Nephron (organoid): ENCODE measurements at regions not wholly inside any gene's neighbourhood (a gene's known extent, or its start where the extent isn't known, plus 50 kb on each side); places are given as distances from the start of the nearest gene placed in this dataset.
A peak's percentile ranks its signal among the peaks of the same experiment; 100 is the strongest.

Experiments used
- H3K27ac Mint-ChIP-seq, 3 experiments: 2 replicates each; pipeline ENCODE4 v1.8.0; 2020; ENCODE audit warnings: mixed read lengths in 3 of 3, mild to moderate bottlenecking in 2 of 3, moderate library complexity in 1 of 3
- H3K27me3 Mint-ChIP-seq: 2 replicates; pipeline ENCODE4 v1.8.0; 2021; ENCODE audit warnings: low read depth, mild to moderate bottlenecking, moderate library complexity, mixed read lengths
- H3K36me3 Mint-ChIP-seq: 2 replicates; pipeline ENCODE4 v1.8.0; 2020; ENCODE audit warnings: low read depth, mixed read lengths
- H3K4me1 Mint-ChIP-seq: 2 replicates; pipeline ENCODE4 v1.8.0; 2020; ENCODE audit warnings: mixed read lengths
- H3K4me3 Mint-ChIP-seq, 3 experiments: 2 replicates each; pipeline ENCODE4 v1.8.0; 2020; ENCODE audit warnings: mild to moderate bottlenecking in 3 of 3, mixed read lengths in 3 of 3, moderate library complexity in 2 of 3
- H3K9me3 Mint-ChIP-seq: 2 replicates; pipeline ENCODE4 v1.8.0; 2020; ENCODE audit warnings: mixed read lengths
- TF ChIP-seq, protein P1 (sequence below), 3 experiments: fragments of 200-600 bp; sonication (generic); IDR thresholded peaks; one replicate each; pipeline ENCODE4 v1.5.0; 2021; ENCODE audit warnings: antibody characterized with exemption in 3 of 3; ENCODE audit not compliant: unreplicated experiment in 3 of 3

DNA sequence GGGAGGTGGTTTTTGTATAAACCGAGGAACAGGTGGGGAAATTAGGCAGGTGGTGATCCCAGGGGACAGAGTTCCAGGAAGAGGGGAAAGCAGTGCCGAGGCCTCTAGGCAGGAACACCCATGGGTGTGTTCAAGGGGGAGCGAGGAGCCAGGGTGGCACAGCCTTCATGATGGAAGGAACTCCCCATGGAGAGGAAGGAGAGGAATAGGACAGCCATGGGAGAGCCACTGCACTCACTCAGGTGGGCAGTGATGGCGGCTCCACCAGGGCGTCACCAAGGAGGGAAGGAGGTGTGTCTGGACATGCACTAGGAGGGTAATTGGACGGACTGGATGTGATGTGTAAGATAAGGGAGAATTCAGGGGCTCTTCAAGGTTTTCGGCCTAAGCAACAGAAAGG, 98.2 kb downstream of the THBS2 start:
- peaks cover 50% of the 10 kb centered on the region for H3K4me1 Mint-ChIP-seq
- peak overlapping the region in 2 of 3 experiments; percentile 82 to 100 for H3K27ac Mint-ChIP-seq
- peaks cover 12% of the 10 kb centered on the region for H3K27me3 Mint-ChIP-seq
- no peaks in the 10 kb centered on the region for H3K36me3 Mint-ChIP-seq
- TF ChIP-seq, protein P1, sequence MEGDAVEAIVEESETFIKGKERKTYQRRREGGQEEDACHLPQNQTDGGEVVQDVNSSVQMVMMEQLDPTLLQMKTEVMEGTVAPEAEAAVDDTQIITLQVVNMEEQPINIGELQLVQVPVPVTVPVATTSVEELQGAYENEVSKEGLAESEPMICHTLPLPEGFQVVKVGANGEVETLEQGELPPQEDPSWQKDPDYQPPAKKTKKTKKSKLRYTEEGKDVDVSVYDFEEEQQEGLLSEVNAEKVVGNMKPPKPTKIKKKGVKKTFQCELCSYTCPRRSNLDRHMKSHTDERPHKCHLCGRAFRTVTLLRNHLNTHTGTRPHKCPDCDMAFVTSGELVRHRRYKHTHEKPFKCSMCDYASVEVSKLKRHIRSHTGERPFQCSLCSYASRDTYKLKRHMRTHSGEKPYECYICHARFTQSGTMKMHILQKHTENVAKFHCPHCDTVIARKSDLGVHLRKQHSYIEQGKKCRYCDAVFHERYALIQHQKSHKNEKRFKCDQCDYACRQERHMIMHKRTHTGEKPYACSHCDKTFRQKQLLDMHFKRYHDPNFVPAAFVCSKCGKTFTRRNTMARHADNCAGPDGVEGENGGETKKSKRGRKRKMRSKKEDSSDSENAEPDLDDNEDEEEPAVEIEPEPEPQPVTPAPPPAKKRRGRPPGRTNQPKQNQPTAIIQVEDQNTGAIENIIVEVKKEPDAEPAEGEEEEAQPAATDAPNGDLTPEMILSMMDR (IDR thresholded peaks at IDR 0.05; ENCODE audit: unreplicated experiment in 3 of 3): no peak
- H3K4me3 Mint-ChIP-seq: no peak overlapping the region
- H3K9me3 Mint-ChIP-seq: peaks cover 9% of the 10 kb centered on the region

DNA sequence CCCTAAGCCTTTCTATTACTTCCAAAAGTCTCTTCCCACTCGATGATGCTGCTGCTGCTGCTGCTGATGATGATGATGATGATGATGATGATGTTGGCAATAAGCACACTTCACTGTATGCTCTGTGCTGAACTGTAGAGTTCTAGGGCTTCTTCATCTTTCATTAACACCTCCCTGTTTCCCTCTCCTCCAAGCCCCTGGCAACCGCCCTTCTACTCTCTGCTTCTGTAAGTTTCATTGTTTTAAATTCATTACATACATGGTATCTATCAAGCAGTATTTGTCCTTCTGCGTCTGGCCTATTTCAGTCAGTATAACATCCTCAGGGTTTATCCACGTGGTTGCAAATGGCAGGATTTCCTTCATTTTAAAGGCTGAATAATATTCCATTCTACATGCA, 100.2 kb downstream of the THBS2 start:
- Mint-ChIP-seq H3K4me3 (no peak overlapping the region), H3K27ac (no peak overlapping the region), H3K27me3 (peaks cover 5% of the 10 kb centered on the region), H3K36me3 (peaks cover 4% of the 10 kb centered on the region), H3K4me1 (peaks cover 35% of the 10 kb centered on the region), H3K9me3 (peaks cover 27% of the 10 kb centered on the region)
- TF ChIP-seq, protein P1 (IDR thresholded peaks at IDR 0.05; ENCODE audit: unreplicated experiment in 3 of 3): no peak

DNA sequence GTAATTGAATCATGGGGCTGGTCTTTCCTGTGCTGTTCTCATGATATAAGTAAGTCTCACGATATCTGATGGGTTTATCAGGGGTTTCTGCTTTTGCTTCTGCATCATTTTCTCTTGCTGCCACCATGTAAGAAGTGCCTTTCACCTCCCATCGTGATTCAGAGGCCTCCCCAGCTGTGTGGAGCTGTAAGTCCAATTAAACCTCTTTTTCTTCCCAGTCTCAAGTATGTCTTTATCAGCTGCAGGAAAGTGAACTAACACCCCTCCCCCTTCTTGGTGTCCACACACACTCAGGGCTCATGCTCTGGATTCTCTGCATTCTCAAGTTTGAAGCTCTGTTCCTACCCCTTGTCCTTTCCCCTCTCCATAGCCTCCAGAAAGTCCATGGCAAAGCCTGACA, 107.1 kb downstream of the THBS2 start:
- Mint-ChIP-seq H3K36me3 (peaks cover 4% of the 10 kb centered on the region), H3K27me3 (peaks cover 5% of the 10 kb centered on the region), H3K27ac (peak overlapping the region in 2 of 3 experiments; percentile 56 to 89), H3K4me3 (no peak overlapping the region), H3K4me1 (peaks cover 46% of the 10 kb centered on the region), H3K9me3 (peaks cover 37% of the 10 kb centered on the region)
- TF ChIP-seq, protein P1 (IDR thresholded peaks at IDR 0.05; ENCODE audit: unreplicated experiment in 3 of 3): no peak

DNA sequence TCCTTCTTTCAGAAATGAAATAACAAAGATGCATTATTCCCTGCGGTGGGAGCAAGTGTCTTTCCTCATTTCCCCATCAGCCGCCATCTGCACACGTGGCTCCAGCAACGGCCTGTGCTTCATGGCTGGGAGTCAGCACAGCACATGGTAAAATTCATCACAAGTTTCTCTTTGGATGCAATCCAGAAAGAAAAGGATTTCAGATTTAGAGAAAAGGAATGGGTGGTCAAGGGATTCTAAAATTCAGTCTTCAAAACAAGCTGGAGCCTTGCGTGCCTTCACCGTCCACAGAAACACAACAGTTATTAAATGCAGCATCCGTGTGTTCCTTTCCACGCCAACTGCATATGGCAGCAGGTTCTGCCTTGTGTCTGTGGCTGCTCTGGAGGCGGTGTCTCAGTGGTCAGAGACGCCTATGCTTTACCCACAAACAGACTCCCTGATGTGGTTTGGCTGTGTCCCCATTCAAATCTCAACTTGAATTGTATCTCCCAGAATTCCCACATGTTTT, 107.6 kb downstream of the THBS2 start:
- peaks cover 4% of the 10 kb centered on the region for H3K36me3 Mint-ChIP-seq

DNA sequence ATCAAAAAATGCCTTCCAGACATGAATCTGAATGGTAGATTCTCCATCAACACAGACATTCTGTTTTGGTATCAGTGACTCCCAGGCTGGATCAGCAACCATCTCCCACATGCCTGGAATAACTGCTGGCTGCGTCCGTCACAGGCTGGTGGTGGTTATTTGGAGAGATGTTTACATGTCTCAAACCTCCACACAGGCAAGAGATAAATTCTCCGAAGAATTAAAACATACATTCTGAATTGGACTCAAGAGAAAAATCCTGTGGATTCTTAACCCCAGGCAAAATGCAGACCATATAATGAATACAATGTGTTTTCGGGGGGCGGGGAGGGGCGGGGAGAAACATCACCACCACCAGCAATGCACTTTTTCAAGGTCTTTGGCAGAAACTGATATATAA, 108.2 kb downstream of the THBS2 start:
- H3K36me3 Mint-ChIP-seq: peaks cover 4% of the 10 kb centered on the region
- H3K4me1 Mint-ChIP-seq: peaks cover 55% of the 10 kb centered on the region
- peaks cover 5% of the 10 kb centered on the region for H3K27me3 Mint-ChIP-seq
- no peak overlapping the region for H3K4me3 Mint-ChIP-seq
- H3K9me3 Mint-ChIP-seq: peaks cover 34% of the 10 kb centered on the region
- H3K27ac Mint-ChIP-seq: peak overlapping the region; percentile 71 to 89 (median 75)
- TF ChIP-seq, protein P1 (IDR thresholded peaks at IDR 0.05; ENCODE audit: unreplicated experiment in 3 of 3): no peak

More for the DNA sequence above, 107.6 kb downstream of the THBS2 start:
- peak overlapping the region in 1 of 3 experiments; percentile 15 for H3K4me3 Mint-ChIP-seq
- peaks cover 51% of the 10 kb centered on the region for H3K4me1 Mint-ChIP-seq
- peaks cover 34% of the 10 kb centered on the region for H3K9me3 Mint-ChIP-seq
- TF ChIP-seq, protein P1 (IDR thresholded peaks at IDR 0.05; ENCODE audit: unreplicated experiment in 3 of 3): no peak
- H3K27ac Mint-ChIP-seq: peak overlapping the region in 2 of 3 experiments; percentile 89 to 90
- peaks cover 5% of the 10 kb centered on the region for H3K27me3 Mint-ChIP-seq

DNA sequence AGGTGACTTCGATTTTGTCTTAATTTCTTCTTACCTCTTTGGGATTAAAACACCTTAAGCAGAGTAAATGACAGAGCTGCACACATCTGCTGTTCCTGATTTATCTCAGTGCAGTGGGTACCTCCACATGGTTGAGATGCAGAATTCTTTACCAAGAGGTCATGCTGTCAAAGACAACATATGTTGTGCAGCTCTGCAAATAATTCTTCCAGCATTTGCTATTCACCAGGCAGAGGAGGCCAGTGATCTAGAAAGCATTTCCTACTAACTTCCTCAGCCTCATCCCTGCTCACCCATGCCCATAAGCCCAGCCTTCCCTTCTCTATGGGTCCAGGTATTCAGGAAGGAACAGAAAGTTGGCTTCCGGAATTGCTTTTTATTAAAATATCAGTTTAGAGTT, 109.3 kb downstream of the THBS2 start:
- no peaks in the 10 kb centered on the region for H3K36me3 Mint-ChIP-seq
- H3K27me3 Mint-ChIP-seq: peaks cover 5% of the 10 kb centered on the region
- peaks cover 24% of the 10 kb centered on the region for H3K9me3 Mint-ChIP-seq
- peak overlapping the region in 1 of 3 experiments; percentile 89 for H3K27ac Mint-ChIP-seq
- peaks cover 55% of the 10 kb centered on the region for H3K4me1 Mint-ChIP-seq
- H3K4me3 Mint-ChIP-seq: no peak overlapping the region
- TF ChIP-seq, protein P1 (IDR thresholded peaks at IDR 0.05; ENCODE audit: unreplicated experiment in 3 of 3): no peak
